WI38 (cell line): ENCODE measurements at regions not wholly inside any gene's neighbourhood (a gene's known extent, or its start where the extent isn't known, plus 50 kb on each side); places are given as distances from the start of the nearest gene placed in this dataset.

Experiments
- H3K4me3 ChIP-seq: 2 replicates; pipeline ENCODE4 v1.5.1; 2011; ENCODE audit warnings: low read depth, mild to moderate bottlenecking, control low read depth, low read length
- TF ChIP-seq, protein P1 (sequence below): IDR thresholded peaks from 2 replicates; pipeline ENCODE4 v1.5.1; 2012; ENCODE audit warnings: low read depth, mild to moderate bottlenecking, control low read depth, low read length

DNA sequence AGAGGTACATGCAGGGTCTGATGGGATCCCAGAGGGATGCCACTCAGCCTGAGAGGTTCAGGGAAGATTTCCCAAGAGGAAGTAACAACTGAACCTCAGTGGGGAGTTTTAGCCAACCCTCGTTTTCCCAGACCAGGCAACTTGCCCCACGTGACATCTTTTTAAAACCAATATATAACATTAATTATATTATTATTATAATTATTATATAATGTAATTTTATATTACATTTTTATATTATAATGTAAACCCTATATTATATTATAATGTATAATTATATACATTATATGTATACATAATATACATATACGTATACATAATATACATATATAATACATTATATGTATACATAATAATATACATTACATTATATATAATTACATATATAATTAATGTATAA lies 62.8 kb upstream of the WWC1 start:
- TF ChIP-seq, protein P1, sequence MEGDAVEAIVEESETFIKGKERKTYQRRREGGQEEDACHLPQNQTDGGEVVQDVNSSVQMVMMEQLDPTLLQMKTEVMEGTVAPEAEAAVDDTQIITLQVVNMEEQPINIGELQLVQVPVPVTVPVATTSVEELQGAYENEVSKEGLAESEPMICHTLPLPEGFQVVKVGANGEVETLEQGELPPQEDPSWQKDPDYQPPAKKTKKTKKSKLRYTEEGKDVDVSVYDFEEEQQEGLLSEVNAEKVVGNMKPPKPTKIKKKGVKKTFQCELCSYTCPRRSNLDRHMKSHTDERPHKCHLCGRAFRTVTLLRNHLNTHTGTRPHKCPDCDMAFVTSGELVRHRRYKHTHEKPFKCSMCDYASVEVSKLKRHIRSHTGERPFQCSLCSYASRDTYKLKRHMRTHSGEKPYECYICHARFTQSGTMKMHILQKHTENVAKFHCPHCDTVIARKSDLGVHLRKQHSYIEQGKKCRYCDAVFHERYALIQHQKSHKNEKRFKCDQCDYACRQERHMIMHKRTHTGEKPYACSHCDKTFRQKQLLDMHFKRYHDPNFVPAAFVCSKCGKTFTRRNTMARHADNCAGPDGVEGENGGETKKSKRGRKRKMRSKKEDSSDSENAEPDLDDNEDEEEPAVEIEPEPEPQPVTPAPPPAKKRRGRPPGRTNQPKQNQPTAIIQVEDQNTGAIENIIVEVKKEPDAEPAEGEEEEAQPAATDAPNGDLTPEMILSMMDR, result no peak
- H3K4me3 ChIP-seq, result no peak overlapping the region

DNA sequence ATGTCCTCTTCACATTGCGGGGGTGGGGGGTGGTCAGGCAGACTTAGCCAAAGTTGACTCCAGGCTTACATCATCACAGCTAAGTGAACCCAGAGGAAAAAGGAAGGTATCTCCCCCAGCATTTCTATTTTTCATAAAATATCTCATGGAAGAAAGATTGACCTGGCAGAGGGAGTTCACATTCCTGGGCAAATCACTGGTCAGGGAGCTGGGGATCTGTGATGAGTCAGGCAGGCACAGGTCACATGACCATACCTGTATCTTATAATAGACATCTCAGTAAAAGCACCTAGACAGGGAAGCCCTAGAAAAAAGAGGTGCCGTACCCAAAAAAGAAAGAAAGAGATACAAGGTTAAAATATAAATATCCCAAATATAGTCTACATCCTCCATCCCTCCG lies 57.3 kb upstream of the WWC1 start:
- TF ChIP-seq, protein P1, result no peak
- H3K4me3 ChIP-seq, result no peak overlapping the region

DNA sequence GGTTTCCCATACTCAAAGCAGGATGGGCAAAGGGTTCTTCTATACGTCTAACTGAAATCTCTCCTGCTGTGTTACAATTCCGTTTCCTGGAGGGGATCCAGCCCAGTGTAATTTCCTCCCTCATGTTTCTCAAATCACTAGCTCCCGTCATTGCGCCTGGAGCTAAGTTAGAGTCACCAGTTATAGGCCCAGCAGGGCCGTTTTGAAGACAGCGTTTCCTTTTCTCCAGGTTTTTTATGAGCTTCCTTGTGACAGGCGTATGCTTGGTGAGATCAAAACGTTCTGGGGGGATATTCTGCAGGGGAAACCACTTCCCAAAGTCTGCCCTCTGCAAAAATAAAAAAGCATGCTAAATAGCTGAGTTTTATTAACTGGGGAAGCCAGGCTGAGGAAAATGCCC lies 53.0 kb upstream of the WWC1 start:
- H3K4me3 ChIP-seq, result no peak overlapping the region
- TF ChIP-seq, protein P1, result no peak

DNA sequence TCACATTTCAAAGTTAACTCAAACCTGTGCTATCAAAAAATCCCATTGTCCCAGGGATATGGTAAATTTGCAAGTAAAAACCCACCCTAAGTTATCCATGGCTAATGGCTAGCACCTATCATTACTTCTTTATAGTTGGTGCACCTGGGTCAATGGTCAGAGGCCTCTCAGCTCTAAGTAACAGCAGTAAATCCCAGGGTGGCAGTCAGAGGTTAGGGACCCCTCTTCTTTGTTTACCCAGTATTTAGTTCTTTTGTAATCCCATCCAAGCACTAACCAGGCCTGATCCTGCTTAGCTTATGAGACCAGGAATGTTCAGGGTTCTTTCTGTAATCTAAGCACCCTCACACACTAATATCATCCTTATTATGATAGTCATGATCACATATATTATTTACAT lies 52.1 kb upstream of the WWC1 start:
- H3K4me3 ChIP-seq, result no peak overlapping the region
- TF ChIP-seq, protein P1, result no peak
